H9 (cell line): ENCODE measurements at regions not wholly inside any gene's neighbourhood (a gene's known extent, or its start where the extent isn't known, plus 50 kb on each side); places are given as distances from the start of the nearest gene placed in this dataset.
"Not testable (repeated sequence)": the region's sequence is repeated elsewhere in the genome, so short reads cannot be mapped to it uniquely, and the experiment has no call there.

Source experiments
- DNase-seq: peaks from one replicate; pipeline ENCODE4 v3.0.0-alpha.2; 2017
- H2AFZ ChIP-seq: one replicate; pipeline ENCODE4 v1.6.1; 2013; ENCODE audit warnings: mild to moderate bottlenecking, low read length, control low read depth, moderate library complexity
- H2AK5ac ChIP-seq: 2 replicates; pipeline ENCODE4 v1.6.1; 2013; ENCODE audit warnings: low read length, control low read depth, mixed read lengths; ENCODE audit not compliant: insufficient read length
- H2BK120ac ChIP-seq: one replicate; pipeline ENCODE4 v1.6.1; 2013; ENCODE audit warnings: low read depth, mild to moderate bottlenecking, low read length, control low read depth, inconsistent platforms; ENCODE audit not compliant: poor library complexity, severe bottlenecking
- H2BK12ac ChIP-seq: 2 replicates; pipeline ENCODE4 v1.6.1; 2013; ENCODE audit warnings: low read length, control low read depth, mixed read lengths, low read depth; ENCODE audit not compliant: insufficient read length
- H2BK15ac ChIP-seq: 2 replicates; pipeline ENCODE4 v1.6.1; 2013; ENCODE audit warnings: low read depth, low read length, control low read depth
- H2BK20ac ChIP-seq: one replicate; pipeline ENCODE4 v1.6.1; 2013; ENCODE audit warnings: low read depth, mild to moderate bottlenecking, low read length, control low read depth, inconsistent platforms; ENCODE audit not compliant: poor library complexity, severe bottlenecking
- H2BK5ac ChIP-seq: 2 replicates; pipeline ENCODE4 v1.6.1; 2013; ENCODE audit warnings: low read length, control low read depth, mixed read lengths; ENCODE audit not compliant: insufficient read length
- H3K14ac ChIP-seq: 2 replicates; pipeline ENCODE4 v1.6.1; 2013; ENCODE audit warnings: low read length, control low read depth; ENCODE audit not compliant: insufficient read depth
- H3K18ac ChIP-seq: 2 replicates; pipeline ENCODE4 v1.6.1; 2013; ENCODE audit warnings: low read depth, mild to moderate bottlenecking, mixed read lengths, low read length, control low read depth; ENCODE audit not compliant: insufficient read length
- H3K23ac ChIP-seq: 2 replicates; pipeline ENCODE4 v1.6.1; 2013; ENCODE audit warnings: low read length, control low read depth, mixed read lengths, low read depth; ENCODE audit not compliant: insufficient read length
- H3K23me2 ChIP-seq: 2 replicates; pipeline ENCODE4 v1.6.1; 2013; ENCODE audit warnings: low read depth, mild to moderate bottlenecking, mixed read lengths, low read length, control low read depth; ENCODE audit not compliant: insufficient read length, poor library complexity, severe bottlenecking
- H3K27ac ChIP-seq: 2 replicates; pipeline ENCODE4 v1.5.1; 2013; ENCODE audit warnings: low read length, control low read depth, mixed read lengths, low read depth; ENCODE audit not compliant: insufficient read length
- H3K27me3 ChIP-seq: 2 replicates; pipeline ENCODE4 v1.6.1; 2013; ENCODE audit warnings: low read length, control low read depth, inconsistent platforms; ENCODE audit not compliant: insufficient read depth
- H3K4ac ChIP-seq: 2 replicates; pipeline ENCODE4 v1.6.1; 2013; ENCODE audit warnings: low read depth, mild to moderate bottlenecking, control low read depth, inconsistent platforms, low read length, moderate library complexity
- H3K4me1 ChIP-seq: 2 replicates; pipeline ENCODE4 v1.6.1; 2013; ENCODE audit warnings: low read length, control low read depth, inconsistent platforms; ENCODE audit not compliant: insufficient read depth
- H3K4me2 ChIP-seq: 2 replicates; pipeline ENCODE4 v1.6.1; 2013; ENCODE audit warnings: low read length, control low read depth, mixed read lengths; ENCODE audit not compliant: insufficient read length, insufficient read depth
- H3K56ac ChIP-seq: 2 replicates; pipeline ENCODE4 v1.6.1; 2013; ENCODE audit warnings: low read depth, mild to moderate bottlenecking, mixed read lengths, low read length, control low read depth; ENCODE audit not compliant: insufficient read length
- H3K79me1 ChIP-seq: 2 replicates; pipeline ENCODE4 v1.6.1; 2013; ENCODE audit warnings: low read depth, mild to moderate bottlenecking, moderate library complexity, low read length, control low read depth, inconsistent platforms; ENCODE audit not compliant: insufficient read depth, poor library complexity, severe bottlenecking
- H3K79me2 ChIP-seq: 2 replicates; pipeline ENCODE4 v1.6.1; 2013; ENCODE audit warnings: low read length, control low read depth, inconsistent platforms; ENCODE audit not compliant: insufficient read depth
- H3K9ac ChIP-seq: 2 replicates; pipeline ENCODE4 v1.6.1; 2013; ENCODE audit warnings: low read length, control low read depth, mixed read lengths; ENCODE audit not compliant: insufficient read length; ENCODE audit errors: extremely low read depth
- H3K9me3 ChIP-seq: one replicate; pipeline ENCODE4 v1.6.1; 2013; ENCODE audit warnings: low read depth, low read length, inconsistent platforms; ENCODE audit not compliant: control insufficient read depth
- H3T11ph ChIP-seq: one replicate; pipeline ENCODE4 v1.6.1; 2013; ENCODE audit warnings: mild to moderate bottlenecking, low read length, control low read depth, inconsistent platforms
- H4K20me1 ChIP-seq: one replicate; pipeline ENCODE4 v1.6.1; 2013; ENCODE audit not compliant: control insufficient read depth, insufficient read length, insufficient read depth
- H4K5ac ChIP-seq: 2 replicates; pipeline ENCODE4 v1.6.1; 2013; ENCODE audit warnings: low read depth, mild to moderate bottlenecking, mixed read lengths, low read length, control low read depth; ENCODE audit not compliant: insufficient read length
- H4K8ac ChIP-seq: replicated peaks from 2 replicates; pipeline ENCODE4 v1.6.1; 2013; ENCODE audit warnings: low read length, control low read depth, mixed read lengths, low read depth; ENCODE audit not compliant: insufficient read length
- H4K91ac ChIP-seq: 2 replicates; pipeline ENCODE4 v1.6.1; 2013; ENCODE audit warnings: low read depth, mild to moderate bottlenecking, moderate library complexity, mixed read lengths, low read length, control low read depth; ENCODE audit not compliant: insufficient read length
- H3K27ac Mint-ChIP-seq, 3 experiments: 2 replicates in 2 of 3; 3 replicates in 1 of 3; pipeline ENCODE4 v1.8.0; 2020 to 2021; ENCODE audit warnings: mixed read lengths in 3 of 3, mild to moderate bottlenecking in 1 of 3, moderate library complexity in 1 of 3
- H3K27me3 Mint-ChIP-seq: 2 replicates; pipeline ENCODE4 v1.8.0; 2021; ENCODE audit warnings: low read depth, mild to moderate bottlenecking, moderate library complexity, mixed read lengths
- H3K36me3 Mint-ChIP-seq, 3 experiments: 2 replicates in 2 of 3; 3 replicates in 1 of 3; pipeline ENCODE4 v1.8.0; 2020 to 2021; ENCODE audit warnings: low read depth in 3 of 3, mixed read lengths in 3 of 3; ENCODE audit not compliant: insufficient read depth in 1 of 3
- H3K4me1 Mint-ChIP-seq, 2 experiments: 2 replicates each; pipeline ENCODE4 v1.8.0; 2020; ENCODE audit warnings: mixed read lengths in 2 of 2
- H3K4me3 Mint-ChIP-seq, 2 experiments: 2 replicates in 1 of 2; 3 replicates in 1 of 2; pipeline ENCODE4 v1.8.0; 2020 to 2021; ENCODE audit warnings: mild to moderate bottlenecking in 2 of 2, mixed read lengths in 2 of 2, moderate library complexity in 1 of 2
- H3K9me3 Mint-ChIP-seq, 2 experiments: 2 replicates in 1 of 2; 3 replicates in 1 of 2; pipeline ENCODE4 v1.8.0; 2020; ENCODE audit warnings: mild to moderate bottlenecking in 2 of 2, mixed read lengths in 2 of 2, moderate library complexity in 1 of 2
- WGBS: extraction: QIAGEN DNeasy Blood & Tissue Kit; methylation state at CpG from one replicate; pipeline ENCODE4 v1.1.7; 2013; ENCODE audit warnings: missing lambda C conversion rate, low lambda C conversion rate, mixed read lengths; ENCODE audit not compliant: insufficient read length; ENCODE audit errors: extremely low coverage; 5-methylcytosine and 5-hydroxymethylcytosine counted together
- TF ChIP-seq, protein P1 (sequence below): fragments of 200-600 bp; sonication (generic); conservative IDR thresholded peaks from 3 replicates; pipeline ENCODE4 v1.8.0; 2021; ENCODE audit warnings: antibody characterized with exemption, mild to moderate bottlenecking

DNA sequence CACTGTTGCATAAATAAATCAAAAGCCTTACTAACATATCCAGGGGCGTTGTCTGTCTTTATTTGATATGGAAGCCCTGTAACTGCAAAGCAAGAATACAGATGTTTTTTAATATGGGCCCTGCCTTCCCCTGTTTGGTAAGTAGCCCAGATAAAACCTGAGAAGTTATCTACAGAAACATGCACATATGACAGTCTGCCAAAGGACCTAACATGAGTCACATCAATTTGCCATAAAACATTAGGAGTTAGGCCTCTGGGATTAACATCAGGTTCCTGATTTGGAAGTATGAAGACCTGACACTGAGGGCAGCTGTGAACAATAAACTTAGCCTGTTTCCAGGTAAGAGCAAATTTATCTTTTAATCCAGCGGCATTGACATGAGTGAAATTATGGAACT is 1588.8 kb downstream of the REEP3 start:
- Mint-ChIP-seq H3K4me3 (no peak overlapping the region), H3K4me1 (no peaks in the 10 kb centered on the region), H3K27ac (no peak overlapping the region), H3K36me3 (peaks cover 0 to 9% (median 7%) of the 10 kb centered on the region in 3 experiments; a peak in 3 of 7 replicates), H3K9me3 (peaks cover 9 to 15% of the 10 kb centered on the region in 2 experiments), H3K27me3 (no peaks in the 10 kb centered on the region; the same call in 1 of the 2 replicates)
- H2BK120ac ChIP-seq: no peak overlapping the region
- no peak overlapping the region for H4K8ac ChIP-seq
- H3T11ph ChIP-seq: no peak overlapping the region
- no peak overlapping the region for H3K4ac ChIP-seq
- H4K20me1 ChIP-seq: no peaks in the 10 kb centered on the region
- H4K5ac ChIP-seq: no peak overlapping the region
- no peaks in the 10 kb centered on the region for H3K4me1 ChIP-seq
- no peak overlapping the region for H2BK12ac ChIP-seq
- no peaks in the 10 kb centered on the region for H3K23me2 ChIP-seq
- whole genome bisulfite sequencing: no CpG with 5 or more reads among the region's 2 CpGs
- H3K79me1 ChIP-seq: no peaks in the 10 kb centered on the region
- no peak overlapping the region for H3K27ac ChIP-seq
- H3K18ac ChIP-seq: no peak overlapping the region
- no peak overlapping the region for H2BK15ac ChIP-seq
- no peaks in the 10 kb centered on the region for H3K9me3 ChIP-seq
- H3K56ac ChIP-seq: no peak overlapping the region
- no peak overlapping the region for H2BK20ac ChIP-seq
- H2AK5ac ChIP-seq: no peak overlapping the region
- no peaks in the 10 kb centered on the region for H3K27me3 ChIP-seq
- H3K23ac ChIP-seq: no peak overlapping the region
- no peaks in the 10 kb centered on the region for H3K79me2 ChIP-seq
- H4K91ac ChIP-seq: no peak overlapping the region
- TF ChIP-seq, protein P1, sequence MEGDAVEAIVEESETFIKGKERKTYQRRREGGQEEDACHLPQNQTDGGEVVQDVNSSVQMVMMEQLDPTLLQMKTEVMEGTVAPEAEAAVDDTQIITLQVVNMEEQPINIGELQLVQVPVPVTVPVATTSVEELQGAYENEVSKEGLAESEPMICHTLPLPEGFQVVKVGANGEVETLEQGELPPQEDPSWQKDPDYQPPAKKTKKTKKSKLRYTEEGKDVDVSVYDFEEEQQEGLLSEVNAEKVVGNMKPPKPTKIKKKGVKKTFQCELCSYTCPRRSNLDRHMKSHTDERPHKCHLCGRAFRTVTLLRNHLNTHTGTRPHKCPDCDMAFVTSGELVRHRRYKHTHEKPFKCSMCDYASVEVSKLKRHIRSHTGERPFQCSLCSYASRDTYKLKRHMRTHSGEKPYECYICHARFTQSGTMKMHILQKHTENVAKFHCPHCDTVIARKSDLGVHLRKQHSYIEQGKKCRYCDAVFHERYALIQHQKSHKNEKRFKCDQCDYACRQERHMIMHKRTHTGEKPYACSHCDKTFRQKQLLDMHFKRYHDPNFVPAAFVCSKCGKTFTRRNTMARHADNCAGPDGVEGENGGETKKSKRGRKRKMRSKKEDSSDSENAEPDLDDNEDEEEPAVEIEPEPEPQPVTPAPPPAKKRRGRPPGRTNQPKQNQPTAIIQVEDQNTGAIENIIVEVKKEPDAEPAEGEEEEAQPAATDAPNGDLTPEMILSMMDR: no peak
- H2BK5ac ChIP-seq: no peak overlapping the region
- H2AFZ ChIP-seq: no peak overlapping the region
- H3K14ac ChIP-seq: no peak overlapping the region
- no peak overlapping the region for H3K4me2 ChIP-seq
- DNase-seq: no peak
- no peak overlapping the region for H3K9ac ChIP-seq

DNA sequence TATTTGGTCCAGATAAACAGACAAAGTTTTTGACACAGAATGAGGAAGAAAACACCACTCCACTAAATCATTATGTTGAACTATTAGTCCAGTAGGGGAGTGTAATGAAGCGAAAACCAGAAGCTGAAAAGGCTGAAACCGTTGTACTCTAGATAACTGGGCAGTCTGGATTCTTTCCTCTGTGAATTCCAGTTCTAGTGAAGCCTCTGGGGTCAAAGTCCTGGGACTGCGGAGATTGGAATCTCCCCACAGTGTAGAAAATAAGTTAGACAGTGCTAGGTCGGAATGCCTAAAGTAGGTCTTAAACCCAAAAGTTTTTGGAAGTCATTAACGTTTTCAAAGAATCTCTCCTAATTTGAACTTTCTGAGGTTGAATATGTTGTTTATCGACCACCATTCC is 1589.9 kb downstream of the REEP3 start:
- H3K56ac ChIP-seq, H4K5ac ChIP-seq, H2BK20ac ChIP-seq, H3K23ac ChIP-seq, H3K27ac ChIP-seq, H3K14ac ChIP-seq, H3K27ac Mint-ChIP-seq, H3T11ph ChIP-seq, H2BK15ac ChIP-seq, H3K4me3 Mint-ChIP-seq, H4K8ac ChIP-seq, H2BK12ac ChIP-seq, H3K27me3 ChIP-seq, H3K4me1 ChIP-seq, H3K79me2 ChIP-seq, H3K18ac ChIP-seq, H3K9me3 ChIP-seq, H2BK120ac ChIP-seq, H3K27me3 Mint-ChIP-seq, H3K9ac ChIP-seq, H3K4me2 ChIP-seq, H2AK5ac ChIP-seq, H4K91ac ChIP-seq, H3K4ac ChIP-seq, H3K36me3 Mint-ChIP-seq, H3K79me1 ChIP-seq, H3K23me2 ChIP-seq, DNase-seq, H2BK5ac ChIP-seq, H3K4me1 Mint-ChIP-seq, H4K20me1 ChIP-seq, H2AFZ ChIP-seq: not testable (repeated sequence)
- no CpG with 5 or more reads among the region's 6 CpGs for WGBS
- peaks cover 1 to 10% of the 10 kb centered on the region in 2 experiments for H3K9me3 Mint-ChIP-seq
